GM12872 (cell line): ENCODE measurements at regions not wholly inside any gene's neighbourhood (a gene's known extent, or its start where the extent isn't known, plus 50 kb on each side); places are given as distances from the start of the nearest gene placed in this dataset.

ENCODE experiments used
- TF ChIP-seq, protein P1 (sequence below): IDR thresholded peaks from 3 replicates; pipeline ENCODE4 v1.5.1; 2011; ENCODE audit warnings: low read depth, mild to moderate bottlenecking, low read length, moderate library complexity; ENCODE audit not compliant: insufficient read depth

DNA sequence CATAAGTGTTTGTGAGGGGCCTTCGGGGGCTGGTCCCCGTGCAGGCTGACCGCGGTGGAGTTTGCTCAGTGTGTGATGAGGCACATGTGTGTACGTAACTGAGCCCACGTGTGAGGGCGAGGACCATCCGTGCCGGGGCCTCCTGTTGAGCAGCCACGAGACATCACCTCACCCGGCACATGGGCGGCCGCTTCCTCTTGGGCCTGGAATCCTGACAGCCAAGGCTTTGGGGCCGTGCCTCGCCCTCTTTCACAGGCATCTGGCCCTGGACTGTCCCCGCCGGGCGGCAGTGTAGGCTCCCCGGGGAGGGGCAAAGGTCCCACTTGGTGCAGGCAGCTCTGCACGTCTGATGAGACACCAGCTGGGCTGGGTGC, 202.3 kb downstream of the DLL1 start:
- TF ChIP-seq, protein P1, sequence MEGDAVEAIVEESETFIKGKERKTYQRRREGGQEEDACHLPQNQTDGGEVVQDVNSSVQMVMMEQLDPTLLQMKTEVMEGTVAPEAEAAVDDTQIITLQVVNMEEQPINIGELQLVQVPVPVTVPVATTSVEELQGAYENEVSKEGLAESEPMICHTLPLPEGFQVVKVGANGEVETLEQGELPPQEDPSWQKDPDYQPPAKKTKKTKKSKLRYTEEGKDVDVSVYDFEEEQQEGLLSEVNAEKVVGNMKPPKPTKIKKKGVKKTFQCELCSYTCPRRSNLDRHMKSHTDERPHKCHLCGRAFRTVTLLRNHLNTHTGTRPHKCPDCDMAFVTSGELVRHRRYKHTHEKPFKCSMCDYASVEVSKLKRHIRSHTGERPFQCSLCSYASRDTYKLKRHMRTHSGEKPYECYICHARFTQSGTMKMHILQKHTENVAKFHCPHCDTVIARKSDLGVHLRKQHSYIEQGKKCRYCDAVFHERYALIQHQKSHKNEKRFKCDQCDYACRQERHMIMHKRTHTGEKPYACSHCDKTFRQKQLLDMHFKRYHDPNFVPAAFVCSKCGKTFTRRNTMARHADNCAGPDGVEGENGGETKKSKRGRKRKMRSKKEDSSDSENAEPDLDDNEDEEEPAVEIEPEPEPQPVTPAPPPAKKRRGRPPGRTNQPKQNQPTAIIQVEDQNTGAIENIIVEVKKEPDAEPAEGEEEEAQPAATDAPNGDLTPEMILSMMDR = no peak

DNA sequence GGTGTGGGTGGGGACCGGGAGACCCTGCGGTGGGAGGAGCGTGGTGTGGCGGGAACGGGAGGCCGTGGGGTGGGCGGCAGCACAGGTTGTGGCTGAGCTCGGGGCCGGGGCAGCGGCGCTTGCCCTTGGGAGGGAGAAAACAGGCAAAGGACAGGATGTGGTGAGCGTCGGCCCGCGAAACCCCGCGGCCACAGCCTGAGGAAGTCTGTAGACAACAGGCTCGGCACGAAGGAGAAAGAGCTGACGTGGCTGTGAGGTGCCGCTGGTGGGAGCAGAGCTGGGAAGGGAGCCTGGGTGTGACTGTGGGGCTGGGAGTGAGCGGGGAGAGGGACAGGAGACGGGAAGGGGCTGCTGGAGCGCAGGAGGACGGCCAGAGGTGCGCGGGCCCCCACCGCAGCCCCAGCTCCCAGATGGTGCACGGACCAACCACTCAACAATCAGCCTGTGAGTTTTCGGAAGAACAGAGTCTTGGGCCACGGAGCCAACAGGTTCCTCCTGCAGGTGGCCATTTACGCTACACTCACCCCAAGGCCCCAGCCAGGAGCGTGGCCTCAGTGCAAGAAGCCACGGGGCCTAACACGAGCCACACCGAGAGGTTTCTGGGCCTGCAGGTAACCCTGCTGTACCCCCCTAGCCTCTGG, 202.8 kb downstream of the DLL1 start:
- TF ChIP-seq, protein P1 = no peak

DNA sequence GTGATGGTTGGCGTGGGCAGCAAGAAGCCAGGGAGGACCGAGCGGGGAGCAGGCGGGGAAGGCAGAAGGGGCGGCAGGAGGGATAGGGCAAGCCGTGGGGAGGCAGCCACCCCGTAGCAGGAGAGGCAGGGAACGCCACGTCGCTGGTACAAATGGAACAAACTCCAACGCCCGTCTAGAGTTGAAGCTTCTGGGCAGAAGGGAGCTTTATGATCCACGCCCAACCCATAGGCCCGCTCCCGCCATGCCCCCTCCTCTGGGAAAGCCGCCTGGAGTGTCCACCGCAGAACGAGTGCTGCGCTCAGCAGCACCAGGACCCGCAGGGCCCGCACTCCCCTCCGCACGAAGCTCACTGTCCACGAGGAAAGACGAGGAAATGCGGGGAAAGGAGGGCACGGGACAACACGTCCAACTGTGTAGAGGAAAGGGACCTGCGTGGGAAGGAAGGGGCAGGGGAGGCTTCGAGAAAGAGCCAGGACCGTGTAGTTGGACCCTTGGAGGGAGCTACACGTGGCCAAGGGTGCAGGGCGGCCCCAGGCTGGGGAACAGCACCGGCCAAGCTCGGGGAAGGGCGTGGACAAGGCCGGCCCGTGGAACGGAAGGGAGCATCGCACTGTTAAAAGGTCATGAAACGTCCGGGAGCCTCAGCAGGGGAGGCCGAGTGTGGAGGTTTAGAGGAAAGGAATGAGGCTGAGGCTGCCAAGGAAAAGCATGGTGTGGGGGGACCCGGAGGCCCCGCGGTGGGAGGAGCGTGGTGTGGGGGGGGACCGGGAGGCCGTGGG, 204.0 kb downstream of the DLL1 start:
- TF ChIP-seq, protein P1 = no peak

DNA sequence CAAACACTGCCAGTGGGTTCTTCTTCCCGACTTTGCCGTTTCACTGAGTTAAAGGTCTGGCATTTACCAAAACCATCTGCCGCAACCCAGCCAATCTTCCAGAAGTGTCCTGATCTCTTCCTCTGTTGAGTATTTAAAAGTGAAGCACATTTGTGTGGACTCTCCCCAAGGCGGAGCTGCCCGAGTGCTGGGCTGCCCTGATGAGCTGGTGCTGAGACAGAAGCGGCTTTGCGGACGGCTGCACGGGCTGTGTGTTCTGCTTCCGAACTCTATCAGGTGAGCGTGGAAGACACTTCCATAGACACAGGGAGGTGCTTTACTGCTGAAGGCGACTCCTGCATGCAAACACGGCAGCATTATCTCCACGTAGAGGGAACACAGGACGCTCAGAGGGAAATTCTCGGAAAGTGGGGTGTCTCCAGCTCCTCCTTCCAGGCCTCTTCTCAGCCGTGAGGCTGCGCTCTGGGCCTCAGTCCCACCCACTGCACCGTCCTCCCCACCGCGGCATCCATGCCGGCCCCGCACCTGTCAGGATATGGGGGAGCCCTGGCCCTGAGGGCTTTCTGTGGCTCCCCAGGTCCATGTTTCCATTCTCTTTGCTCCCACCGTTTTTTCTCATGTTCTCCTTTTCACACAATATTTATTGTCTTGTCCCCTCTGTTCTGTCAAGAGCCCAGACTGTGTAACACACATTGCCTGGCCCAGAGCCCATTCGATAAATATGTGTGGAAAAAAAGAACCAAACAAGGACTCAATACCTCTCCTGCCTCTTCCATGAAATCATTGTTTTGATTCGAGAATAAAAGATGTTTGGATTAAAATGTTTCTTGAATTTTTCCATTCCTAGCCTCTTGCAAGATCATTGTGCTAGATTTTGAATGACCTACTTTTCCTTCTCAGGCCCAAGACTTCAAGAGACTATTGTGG, 205.1 kb downstream of the DLL1 start:
- TF ChIP-seq, protein P1 = no peak

DNA sequence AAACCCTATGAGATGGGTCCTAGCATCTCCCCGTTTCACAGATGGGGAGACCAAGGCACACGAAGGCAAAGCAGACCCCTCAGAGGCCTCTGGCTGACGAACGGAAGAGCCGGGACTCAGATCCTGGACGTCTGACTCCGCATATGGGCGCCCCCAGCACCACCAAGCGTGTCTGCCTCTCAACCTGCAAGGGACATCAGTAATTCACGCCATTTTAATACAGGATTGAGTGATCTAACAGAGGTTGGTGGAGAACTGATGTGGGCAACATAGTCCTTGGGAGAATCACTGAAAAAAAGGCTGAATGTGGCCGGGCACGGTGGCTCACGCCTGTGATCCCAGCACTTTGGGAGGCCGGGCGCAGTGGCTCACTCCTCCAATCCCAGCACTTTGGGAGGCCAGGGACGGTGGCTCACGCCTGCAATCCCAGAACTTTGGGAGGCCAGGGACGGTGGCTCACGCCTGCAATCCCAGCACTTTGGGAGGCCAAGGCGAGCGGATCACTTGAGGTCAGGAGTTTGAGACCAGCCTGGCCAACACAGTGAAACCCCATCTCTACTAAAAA, 206.6 kb downstream of the DLL1 start:
- TF ChIP-seq, protein P1 = no peak

DNA sequence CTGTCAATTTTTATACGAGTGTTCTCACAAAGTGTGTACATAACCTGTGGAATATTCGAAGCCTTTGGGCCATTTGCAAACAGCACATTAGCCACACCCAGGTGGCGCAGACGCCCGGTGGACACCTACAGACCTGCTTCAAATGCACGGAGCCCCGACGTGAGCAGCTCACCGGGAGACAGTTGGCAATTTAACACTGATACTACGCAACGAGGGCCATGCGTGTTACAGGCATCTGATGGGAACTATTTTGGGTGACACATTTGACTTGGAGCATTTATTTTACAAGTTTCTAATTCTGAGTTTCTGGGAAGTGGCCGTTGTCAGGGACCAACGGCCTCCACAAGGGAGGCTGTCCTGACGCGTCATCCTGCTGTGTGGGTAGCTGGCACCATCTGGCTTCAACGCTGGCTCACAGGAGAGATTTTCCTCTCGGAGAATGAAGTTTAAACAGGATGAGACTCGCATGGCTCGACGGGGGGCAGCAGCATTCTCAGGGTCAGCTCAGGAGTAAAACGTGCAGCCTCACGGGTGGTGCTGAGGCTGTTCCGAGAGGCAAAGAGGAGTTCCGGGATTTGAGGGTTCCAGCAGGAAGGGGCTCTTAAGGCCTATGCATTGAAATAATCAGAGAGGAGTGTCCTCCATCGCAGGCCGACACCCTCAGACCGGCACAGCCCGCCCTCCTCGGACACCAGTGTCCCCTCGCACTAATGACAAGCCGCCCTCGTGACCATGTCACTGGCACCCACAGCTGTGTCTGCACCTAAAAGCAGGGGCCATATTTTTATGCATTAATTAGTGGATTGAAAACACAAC, 207.4 kb downstream of the DLL1 start:
- TF ChIP-seq, protein P1 = no peak
